WTC11 (cell line): ENCODE measurements at regions not wholly inside any gene's neighbourhood (a gene's known extent, or its start where the extent isn't known, plus 50 kb on each side); places are given as distances from the start of the nearest gene placed in this dataset.

ENCODE experiments used
- CDX4 ChIP-seq: fragments of 250-450 bp; sonication (Bioruptor Pico); IDR thresholded peaks from 2 replicates; pipeline ENCODE4 v1.9.0; 2021; ENCODE audit warnings: moderate library complexity, mild to moderate bottlenecking, inconsistent platforms, borderline replicate concordance
- CTCF ChIP-seq: fragments of 200-600 bp; IDR thresholded peaks from 2 replicates; pipeline ENCODE4 v1.8.0; 2022; ENCODE audit warnings: antibody characterized with exemption
- FOXP1 ChIP-seq: sonication (generic); formaldehyde crosslinking; IDR thresholded peaks from 2 replicates; pipeline ENCODE4 v1.8.0; 2022; ENCODE audit warnings: missing genetic modification reagents, mild to moderate bottlenecking, moderate library complexity, borderline replicate concordance
- JUN ChIP-seq: sonication (generic); formaldehyde crosslinking; IDR thresholded peaks from 2 replicates; pipeline ENCODE4 v1.8.0; 2023; ENCODE audit warnings: mild to moderate bottlenecking, missing genetic modification reagents
- NFYB ChIP-seq: sonication (generic); formaldehyde crosslinking; conservative IDR thresholded peaks from 2 replicates; pipeline ENCODE4 v1.8.0; 2022; ENCODE audit warnings: low read depth, missing genetic modification reagents
- TF ChIP-seq, protein P1 (sequence below): sonication (generic); formaldehyde crosslinking; IDR thresholded peaks from 2 replicates; pipeline ENCODE4 v1.8.1; 2022; ENCODE audit warnings: low read depth, mild to moderate bottlenecking, moderate library complexity, missing genetic modification reagents, borderline replicate concordance

DNA sequence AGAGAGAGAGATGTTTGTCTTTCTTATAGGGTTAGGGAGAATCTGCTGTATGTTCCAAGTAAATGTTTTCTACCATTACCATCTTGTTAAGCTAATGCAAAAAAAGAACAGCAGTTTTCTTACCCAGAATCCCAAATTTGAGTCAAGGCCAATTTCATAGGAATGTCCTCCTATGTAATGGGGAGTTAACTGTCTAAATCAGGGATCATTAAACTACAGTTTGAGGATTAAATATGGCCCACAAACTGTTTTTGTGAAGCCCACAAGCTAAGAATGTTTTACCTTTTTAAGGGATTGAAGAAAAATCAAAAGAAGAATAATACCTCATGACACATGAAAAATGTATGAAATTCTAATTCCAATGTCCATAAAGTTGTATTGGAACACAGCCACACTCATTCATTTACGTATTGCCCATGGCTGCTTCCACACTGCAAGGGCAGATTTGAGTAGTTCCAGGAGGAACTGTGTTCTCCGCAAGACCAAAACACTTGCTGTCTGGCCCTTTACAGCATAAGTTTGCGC is 113.2 kb upstream of the SPRY1 start:
- TF ChIP-seq CTCF, result no peak
- no peak for TF ChIP-seq FOXP1 (CRISPR knock-in tag)
- no peak for TF ChIP-seq JUN (CRISPR knock-in tag)
- TF ChIP-seq, protein P1, sequence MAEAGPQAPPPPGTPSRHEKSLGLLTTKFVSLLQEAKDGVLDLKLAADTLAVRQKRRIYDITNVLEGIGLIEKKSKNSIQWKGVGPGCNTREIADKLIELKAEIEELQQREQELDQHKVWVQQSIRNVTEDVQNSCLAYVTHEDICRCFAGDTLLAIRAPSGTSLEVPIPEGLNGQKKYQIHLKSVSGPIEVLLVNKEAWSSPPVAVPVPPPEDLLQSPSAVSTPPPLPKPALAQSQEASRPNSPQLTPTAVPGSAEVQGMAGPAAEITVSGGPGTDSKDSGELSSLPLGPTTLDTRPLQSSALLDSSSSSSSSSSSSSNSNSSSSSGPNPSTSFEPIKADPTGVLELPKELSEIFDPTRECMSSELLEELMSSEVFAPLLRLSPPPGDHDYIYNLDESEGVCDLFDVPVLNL, result no peak
- no peak for TF ChIP-seq CDX4
- no peak for TF ChIP-seq NFYB (CRISPR knock-in tag)
